ENCODE measurements at regions not wholly inside any gene's neighbourhood (a gene's known extent, or its start where the extent isn't known, plus 50 kb on each side); places are given as distances from the start of the nearest gene placed in this dataset.
A peak's percentile ranks its signal among the peaks of the same experiment; 100 is the strongest.
"Not testable (repeated sequence)": the region's sequence is repeated elsewhere in the genome, so short reads cannot be mapped to it uniquely, and the experiment has no call there.

GRCh38 chr7:41465571-41465970 lies 237.3 kb downstream of the INHBA start:
- no peak for DNase-seq (ENCODE audit: low read depth)

- no peak for DNase-seq (ENCODE audit: low read depth)
Measured at GRCh38 chr7:41463770-41464470, 239.0 kb downstream of the INHBA start.

GRCh38 chr7:41459623-41460261 lies 243.1 kb downstream of the INHBA start:
- no peak for DNase-seq (ENCODE audit: low read depth)

- DNase-seq (ENCODE audit: low read depth) = no peak
Measured at GRCh38 chr7:41459183-41459582, 243.7 kb downstream of the INHBA start.

GRCh38 chr7:41457832-41458437 lies 245.0 kb downstream of the INHBA start:
- DNase-seq (ENCODE audit: low read depth) = no peak

GRCh38 chr7:41451826-41452225 lies 251.1 kb downstream of the INHBA start:
- no peak for DNase-seq (ENCODE audit: low read depth)

- no peak for DNase-seq (ENCODE audit: low read depth)
Measured at GRCh38 chr7:41449694-41450093, 253.2 kb downstream of the INHBA start.

GRCh38 chr7:41449286-41449685 lies 253.6 kb downstream of the INHBA start:
- no peak for DNase-seq (ENCODE audit: low read depth)

- DNase-seq (ENCODE audit: low read depth) = peak; percentile 51
Measured at GRCh38 chr7:41448104-41448503, 254.8 kb downstream of the INHBA start.

- no peak for DNase-seq (ENCODE audit: low read depth)
Measured at GRCh38 chr7:41447450-41448042, 255.3 kb downstream of the INHBA start.

GRCh38 chr7:41446606-41447449 lies 256.1 kb downstream of the INHBA start:
- no peak for DNase-seq (ENCODE audit: low read depth)

GRCh38 chr7:41445946-41446345 lies 256.9 kb downstream of the INHBA start:
- DNase-seq (ENCODE audit: low read depth) = no peak

- DNase-seq (ENCODE audit: low read depth) = no peak
Measured at GRCh38 chr7:41445432-41445831, 257.5 kb downstream of the INHBA start.

GRCh38 chr7:41439515-41439879 lies 263.4 kb downstream of the INHBA start:
- no peak for DNase-seq (ENCODE audit: low read depth)

- no peak for DNase-seq (ENCODE audit: low read depth)
Measured at GRCh38 chr7:41438705-41439514, 264.0 kb downstream of the INHBA start.

GRCh38 chr7:41437257-41438196 lies 265.4 kb downstream of the INHBA start:
- DNase-seq (ENCODE audit: low read depth) = no peak

GRCh38 chr7:41436139-41436538 lies 266.8 kb downstream of the INHBA start:
- DNase-seq (ENCODE audit: low read depth) = no peak

GRCh38 chr7:41435020-41435419 lies 267.9 kb downstream of the INHBA start:
- not testable (repeated sequence) for DNase-seq (ENCODE audit: low read depth)

GRCh38 chr7:41431671-41432070 lies 271.2 kb downstream of the INHBA start:
- DNase-seq (ENCODE audit: low read depth) = no peak

- no peak for DNase-seq (ENCODE audit: low read depth)
Measured at GRCh38 chr7:41428381-41428780, 274.5 kb downstream of the INHBA start.
